ENCODE measurements at regions not wholly inside any gene's neighbourhood (a gene's known extent, or its start where the extent isn't known, plus 50 kb on each side); places are given as distances from the start of the nearest gene placed in this dataset.
"Not testable (repeated sequence)": the region's sequence is repeated elsewhere in the genome, so short reads cannot be mapped to it uniquely, and the experiment has no call there.

DNA sequence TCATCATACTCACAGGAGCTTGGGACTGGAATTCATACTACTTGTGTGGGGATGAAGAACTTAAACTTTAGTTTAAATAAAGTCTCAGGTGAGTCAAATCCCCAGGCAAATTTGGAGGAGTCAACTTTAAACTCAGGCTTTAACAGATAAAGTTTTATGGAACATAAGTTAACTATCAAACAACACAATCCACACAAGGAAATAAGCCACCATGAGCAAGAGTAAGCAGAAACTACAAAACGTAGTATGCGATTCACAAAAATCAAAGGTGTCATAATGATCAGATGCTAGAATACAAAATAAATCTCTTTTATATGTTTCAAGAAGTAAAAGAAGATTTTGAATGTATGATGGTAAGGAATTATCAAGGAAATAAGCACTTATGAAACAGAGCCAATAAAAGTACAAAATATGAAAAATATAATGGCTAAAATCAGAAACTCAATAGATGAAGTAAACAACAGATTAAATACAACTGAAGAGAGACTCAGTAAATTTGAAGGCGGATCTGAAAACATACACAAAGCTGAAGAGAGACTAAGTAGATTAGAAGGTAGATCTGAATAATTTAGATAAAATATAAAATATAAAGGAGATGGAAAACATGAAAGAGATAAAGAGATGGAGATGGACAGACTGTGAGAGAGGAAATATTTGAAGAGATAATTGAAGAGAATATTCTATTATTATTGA lies 97.5 kb upstream of the TWIST2 start:
- no peak for DNase-seq (ENCODE audit: low spot score)

DNA sequence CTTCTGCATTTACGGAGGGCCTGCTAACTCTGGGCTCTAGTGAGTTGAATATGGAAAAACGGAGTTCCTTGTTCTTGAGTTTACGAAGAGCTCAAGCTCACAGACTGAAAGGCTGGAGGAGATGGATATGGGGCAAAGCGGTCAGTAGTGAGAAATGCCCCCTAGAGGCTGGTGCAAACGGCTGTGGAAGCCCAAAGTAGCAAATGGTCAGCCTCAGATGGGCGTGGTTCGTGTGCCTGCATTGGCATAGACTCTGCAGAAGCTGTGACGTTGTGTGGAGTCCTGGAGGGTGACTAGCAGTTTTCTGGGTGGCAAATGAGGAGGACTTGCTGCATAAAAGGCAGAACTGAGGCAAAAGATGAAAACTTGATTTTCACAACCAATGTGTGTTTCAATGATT lies 93.6 kb upstream of the TWIST2 start:
- no peak for DNase-seq (ENCODE audit: low spot score)

DNA sequence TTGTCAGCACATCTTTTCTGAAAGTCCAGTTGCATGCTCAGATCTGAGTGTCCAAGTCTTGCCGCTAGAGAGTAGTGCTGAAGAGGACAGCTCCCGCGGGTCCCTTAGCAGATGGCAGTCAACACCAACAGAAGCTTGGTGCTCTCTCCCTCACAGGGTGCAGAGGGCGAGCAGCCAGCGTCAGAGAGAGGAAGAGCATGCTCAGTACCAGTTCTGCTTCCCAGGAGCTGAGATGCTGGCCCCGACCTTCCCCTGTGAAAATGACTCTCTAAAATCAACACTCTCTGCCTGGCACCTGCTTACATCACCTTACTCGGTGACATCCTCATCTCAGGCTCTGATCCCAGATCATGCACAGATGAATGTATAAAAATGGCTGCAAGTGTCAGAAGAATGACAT lies 86.0 kb upstream of the TWIST2 start:
- no peak for DNase-seq (ENCODE audit: low spot score)

DNA sequence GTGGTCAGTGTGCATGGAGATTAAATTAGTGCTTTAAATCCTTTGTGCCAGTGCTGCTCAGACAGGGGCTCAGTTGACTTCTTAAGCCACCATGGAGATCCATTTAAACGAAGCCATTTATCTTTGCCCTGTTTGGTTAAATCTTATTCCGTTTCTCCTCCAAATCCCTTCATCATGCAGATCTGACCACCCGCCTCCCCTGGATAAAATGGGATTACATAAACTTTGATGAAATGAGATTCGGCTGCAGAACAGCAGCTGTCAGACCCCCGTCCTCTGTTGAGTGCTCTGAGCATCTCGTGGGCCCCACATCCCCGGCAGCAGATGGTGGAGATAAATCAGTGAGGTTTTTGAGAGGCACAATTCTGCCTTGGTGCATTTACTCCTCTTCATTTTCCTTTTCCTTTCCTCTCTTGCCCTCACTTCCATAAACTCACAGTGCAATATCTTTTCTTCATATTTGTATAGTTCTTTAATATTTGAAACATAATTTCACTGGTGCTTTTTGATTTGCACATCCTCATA lies 84.4 kb upstream of the TWIST2 start:
- DNase-seq (ENCODE audit: low spot score): no peak

DNA sequence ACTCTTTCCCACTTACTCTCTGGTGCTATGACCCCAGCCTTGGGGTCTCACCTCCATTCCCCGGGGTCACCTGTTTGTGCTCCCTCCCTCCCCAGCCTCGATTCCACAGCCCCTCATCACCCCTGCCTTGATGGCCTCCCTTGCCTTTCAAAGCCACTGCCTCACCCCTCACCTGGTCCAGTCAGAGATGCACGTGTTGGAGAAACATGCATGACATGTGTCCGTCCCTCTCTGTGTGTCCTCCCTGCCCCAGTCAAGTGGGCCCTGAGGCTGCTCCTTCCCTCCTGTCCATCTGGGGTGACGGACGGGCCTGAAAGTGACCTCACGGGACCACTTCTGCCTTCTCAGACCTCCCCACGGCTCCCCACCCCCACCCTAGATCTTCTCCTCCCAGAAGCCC lies 82.3 kb upstream of the TWIST2 start:
- no peak for DNase-seq (ENCODE audit: low spot score)

DNA sequence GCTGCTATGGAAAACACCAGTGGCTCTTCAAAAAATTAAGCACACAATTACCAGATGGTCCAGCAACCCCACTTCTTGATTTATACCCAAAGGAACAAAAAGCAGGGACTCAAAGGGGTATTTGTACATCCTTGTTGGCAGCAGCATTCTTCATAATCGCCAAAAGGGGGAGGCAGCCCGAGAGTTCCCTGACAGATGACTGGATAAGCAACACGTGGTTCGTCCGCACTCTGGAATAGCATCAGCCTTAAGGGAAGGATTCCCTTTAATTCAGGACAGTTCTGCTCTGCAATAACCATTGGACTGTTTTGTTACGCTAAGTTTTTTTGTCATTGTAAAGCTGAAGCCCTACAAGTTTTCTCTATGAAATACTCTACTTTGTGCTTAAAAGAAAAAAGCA lies 76.7 kb upstream of the TWIST2 start:
- DNase-seq (ENCODE audit: low spot score): no peak

DNA sequence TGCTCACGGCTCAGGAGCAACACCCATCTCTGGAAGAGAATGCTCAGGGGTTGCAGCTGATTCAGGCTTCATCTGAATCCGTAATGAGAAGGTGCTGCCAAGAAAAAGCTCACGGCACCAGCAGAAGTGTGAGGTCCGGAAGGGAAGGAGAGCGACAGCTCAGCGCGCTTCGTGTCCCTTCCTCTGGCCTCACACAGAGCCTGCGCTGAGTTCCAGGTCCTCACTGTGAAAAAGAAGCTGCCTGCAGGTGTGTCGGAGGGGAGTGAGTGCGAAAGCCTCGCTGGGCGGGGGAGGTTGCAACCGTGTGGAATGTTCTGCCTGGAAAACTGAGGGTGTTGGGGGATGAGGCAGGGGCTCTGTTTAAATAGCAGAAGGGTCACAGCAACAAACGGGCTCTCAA lies 76.2 kb upstream of the TWIST2 start:
- no peak for DNase-seq (ENCODE audit: low spot score)

DNA sequence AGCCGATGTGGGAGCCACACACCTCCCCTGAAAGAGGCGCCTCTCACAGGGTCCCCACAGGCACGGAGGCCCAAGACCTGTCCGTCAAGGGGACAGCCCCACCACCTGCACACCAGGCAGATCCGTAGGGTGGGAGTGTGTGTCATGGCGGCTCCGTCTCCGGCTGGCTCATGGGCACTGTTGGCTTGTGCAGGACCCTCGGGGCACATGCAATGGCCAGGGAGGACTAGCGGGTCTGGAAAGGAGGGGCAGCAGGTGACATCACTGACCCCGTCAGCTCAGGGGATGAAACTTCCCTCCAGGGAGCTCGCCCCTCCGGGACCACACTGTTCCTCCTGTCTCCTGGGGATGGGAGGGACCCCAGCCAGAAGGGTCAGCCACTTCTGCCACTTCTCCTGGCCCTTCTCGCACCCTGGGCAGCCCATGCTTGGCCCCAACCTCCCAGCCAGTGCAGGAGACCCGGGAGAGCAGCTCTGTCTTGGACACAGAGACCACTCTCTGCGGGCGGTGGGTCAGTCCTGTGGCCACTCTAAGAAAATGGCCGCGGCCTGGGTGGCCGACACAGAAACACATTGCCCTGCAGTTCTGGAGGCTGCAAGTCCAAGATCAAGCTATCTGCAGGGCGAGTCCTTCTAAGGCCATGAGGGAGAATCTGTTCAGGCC lies 75.1 kb upstream of the TWIST2 start:
- DNase-seq (ENCODE audit: low spot score): no peak

DNA sequence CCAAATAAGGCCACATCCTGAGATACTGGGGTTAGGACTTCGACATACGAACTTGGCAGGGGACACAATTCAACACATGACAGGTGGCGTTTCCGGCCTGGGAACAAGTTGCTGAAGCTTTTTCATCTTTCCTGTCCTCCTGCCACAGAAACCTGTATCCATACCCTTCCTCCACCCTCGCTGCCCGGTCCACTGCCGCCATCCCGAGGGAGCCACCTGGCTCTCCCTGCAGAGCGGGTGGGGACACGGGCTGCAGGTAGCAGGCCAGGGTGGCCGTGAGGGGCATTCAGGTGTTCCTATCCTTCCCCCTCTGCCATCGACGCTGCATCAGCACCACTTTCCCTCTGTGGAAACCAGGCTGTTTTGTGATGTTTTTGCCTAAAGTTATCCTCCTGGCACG lies 74.4 kb upstream of the TWIST2 start:
- no peak for DNase-seq (ENCODE audit: low spot score)

DNA sequence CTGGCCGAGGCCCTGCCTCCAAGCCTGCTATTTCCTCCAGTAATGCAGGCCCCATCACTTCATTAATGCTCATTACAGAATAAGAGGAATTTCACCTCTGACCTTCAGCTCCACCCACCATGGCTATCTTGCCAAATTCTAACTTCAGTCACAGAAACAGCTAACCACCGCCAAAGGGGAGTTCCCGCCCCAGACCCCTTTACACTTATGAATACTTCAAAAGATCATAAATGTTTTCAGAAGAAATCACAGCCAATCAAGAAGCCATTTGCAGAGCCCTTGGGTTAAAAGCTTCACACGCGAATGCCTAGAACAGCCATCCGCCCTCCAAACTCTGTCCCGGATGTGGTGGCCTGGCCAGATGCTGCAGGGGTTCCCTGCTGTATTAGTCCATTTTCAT lies 73.8 kb upstream of the TWIST2 start:
- DNase-seq (ENCODE audit: low spot score): no peak

DNA sequence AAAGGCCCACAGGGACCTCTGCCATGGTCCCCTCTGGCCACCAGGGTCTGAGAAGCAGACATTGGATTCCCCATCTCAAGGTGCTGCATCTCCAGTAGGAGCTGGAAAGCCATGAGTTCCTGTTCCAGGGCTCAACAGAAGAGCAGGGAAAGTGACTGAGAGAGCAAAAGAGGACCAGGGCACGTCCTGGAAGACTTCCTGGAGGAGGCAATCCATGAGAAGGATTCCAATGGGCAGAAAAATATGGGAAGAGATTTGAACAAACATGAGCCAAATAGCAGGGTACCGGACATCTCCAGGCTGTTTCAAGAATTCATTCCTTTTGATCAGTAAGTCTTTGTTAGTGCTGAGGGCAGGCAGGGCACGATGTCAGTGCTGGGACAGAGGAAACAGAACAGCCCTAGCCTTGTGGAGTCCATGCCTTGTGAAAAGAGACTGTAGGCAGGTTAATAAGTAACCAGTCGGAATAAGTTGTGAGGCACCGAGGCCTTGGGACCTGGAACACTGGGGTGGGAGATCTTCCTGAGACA lies 72.8 kb upstream of the TWIST2 start:
- no peak for DNase-seq (ENCODE audit: low spot score)

DNA sequence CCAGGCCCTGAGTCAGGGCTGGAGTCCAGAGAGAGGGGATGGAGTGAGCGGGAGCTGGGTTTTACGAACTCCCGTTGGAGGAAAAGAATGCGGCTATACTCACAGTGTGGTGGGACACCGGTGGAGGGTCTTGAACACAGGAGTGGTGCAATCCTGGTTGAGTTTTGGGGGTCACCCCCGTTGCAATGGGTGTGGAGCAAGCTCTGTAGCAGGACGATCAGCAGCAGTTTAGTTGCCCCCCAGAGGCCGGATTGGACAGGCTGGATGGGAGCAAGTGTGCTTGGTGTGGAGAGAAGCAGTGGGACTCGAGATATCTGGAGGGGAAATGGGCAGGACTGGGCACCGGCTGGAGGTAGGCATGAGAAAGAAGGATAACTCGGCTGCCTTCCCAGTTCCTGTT lies 72.3 kb upstream of the TWIST2 start:
- no peak for DNase-seq (ENCODE audit: low spot score)

DNA sequence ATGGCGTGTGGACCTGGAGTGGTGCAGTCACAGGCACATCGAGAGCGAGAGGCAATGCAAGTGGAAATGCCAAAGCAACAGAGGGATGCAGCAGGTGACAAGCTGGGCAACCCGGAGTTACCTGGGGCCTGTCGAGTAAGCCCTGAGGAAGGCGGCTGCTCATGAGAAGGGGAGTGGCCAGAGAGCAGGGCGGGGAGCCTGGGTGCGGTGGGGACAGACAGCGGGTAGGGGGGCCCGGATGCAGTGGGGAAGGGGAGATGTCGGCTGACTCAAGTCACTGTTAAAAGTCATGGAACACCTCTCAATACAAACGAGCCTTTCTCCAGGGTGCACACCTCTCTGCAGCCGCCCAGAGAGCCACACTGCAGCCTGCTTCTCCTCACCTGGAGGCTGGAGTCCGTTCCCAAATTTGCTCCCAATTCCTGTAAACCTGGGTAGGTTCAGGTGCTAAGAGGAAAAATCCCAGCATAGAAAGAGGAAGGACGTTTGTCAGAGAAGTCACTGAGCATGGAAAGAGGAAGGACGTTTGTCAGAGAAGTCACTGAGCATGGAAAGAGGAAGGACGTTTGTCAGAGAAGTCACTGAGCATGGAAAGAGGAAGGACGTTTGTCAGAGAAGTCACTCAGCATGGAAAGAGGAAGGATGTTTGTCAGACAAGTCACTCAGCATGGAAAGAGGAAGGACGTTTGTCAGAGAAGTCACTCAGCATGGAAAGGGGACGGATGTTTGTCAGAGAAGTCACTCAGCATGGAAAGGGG lies 71.7 kb upstream of the TWIST2 start:
- no peak for DNase-seq (ENCODE audit: low spot score)

DNA sequence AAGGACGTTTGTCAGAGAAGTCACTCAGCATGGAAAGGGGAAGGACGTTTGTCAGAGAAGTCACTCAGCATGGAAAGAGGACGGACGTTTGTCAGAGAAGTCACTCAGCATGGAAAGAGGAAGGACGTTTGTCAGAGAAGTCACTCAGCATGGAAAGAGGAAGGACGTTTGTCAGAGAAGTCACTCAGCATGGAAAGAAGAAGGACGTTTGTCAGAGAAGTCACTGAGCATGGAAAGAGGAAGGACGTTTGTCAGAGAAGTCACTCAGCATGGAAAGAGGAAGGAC lies 71.2 kb upstream of the TWIST2 start:
- not testable (repeated sequence) for DNase-seq (ENCODE audit: low spot score)

DNA sequence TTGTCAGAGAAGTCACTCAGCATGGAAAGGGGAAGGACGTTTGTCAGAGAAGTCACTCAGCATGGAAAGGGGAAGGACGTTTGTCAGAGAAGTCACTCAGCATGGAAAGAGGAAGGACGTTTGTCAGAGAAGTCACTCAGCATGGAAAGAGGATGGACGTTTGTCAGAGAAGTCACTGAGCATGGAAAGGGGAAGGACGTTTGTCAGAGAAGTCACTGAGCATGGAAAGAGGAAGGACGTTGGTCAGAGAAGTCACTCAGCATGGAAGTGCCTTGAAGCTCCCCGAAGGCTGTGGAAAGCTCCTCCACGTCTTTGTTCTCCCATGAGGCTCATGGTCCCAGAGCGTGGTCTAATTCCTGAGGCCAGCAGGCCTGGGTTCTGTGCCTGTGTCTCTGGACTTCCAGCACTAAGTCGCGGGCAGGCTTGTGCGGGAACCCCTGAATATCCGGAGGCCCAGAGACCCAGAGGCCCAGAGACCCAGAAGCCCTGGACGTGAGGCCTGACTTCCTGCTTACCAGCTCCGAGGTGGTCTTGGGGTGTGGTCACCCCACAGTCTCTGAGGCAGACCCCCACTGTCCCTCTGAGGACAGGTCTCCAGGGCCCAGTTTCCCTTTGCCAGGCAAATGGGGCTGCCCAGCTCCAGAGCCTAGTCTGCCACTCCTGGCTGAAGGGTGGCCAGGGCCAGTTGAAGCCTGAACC lies 70.4 kb upstream of the TWIST2 start:
- DNase-seq (ENCODE audit: low spot score): no peak

DNA sequence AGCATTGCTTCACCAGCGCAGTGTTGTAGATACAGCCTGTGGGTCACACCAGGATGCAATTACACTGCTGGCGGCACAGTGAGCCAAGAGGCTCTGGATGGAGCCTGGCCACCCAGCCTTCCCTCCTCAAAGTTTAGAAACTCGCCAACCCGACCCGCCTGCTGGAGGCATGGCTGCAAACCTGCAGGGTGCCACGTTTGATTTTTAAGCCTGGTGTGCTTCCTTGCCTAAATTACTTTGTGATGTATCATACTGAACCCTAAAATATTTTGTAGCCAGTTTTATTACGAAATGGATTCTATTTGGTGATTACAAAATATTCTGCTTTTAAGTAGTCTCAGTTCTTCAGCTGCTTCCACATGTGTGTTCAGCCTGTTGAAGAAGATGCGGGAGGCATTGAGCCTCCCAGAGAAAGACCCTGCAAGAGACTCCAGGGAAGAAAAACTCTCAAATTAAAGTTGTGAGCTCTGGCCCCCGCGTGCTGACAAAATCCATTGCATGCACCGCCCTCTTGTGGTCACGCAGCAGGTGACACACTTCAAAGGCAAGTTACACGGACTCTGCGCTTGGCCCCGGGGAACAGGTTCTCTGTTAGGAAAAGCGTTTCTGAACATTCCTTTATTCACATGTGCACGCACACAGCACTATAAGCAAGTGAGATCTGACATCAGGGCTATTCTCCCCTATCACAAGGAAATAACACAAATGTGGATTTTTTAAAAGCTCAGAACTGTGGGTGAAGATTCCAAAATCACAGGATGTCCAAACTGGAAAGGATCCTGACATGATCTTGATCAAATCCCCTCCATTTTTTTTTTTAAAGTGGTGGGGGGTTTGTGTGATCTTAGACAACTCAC lies 63.0 kb upstream of the TWIST2 start:
- peak; percentile 39 for DNase-seq (ENCODE audit: low spot score)

DNA sequence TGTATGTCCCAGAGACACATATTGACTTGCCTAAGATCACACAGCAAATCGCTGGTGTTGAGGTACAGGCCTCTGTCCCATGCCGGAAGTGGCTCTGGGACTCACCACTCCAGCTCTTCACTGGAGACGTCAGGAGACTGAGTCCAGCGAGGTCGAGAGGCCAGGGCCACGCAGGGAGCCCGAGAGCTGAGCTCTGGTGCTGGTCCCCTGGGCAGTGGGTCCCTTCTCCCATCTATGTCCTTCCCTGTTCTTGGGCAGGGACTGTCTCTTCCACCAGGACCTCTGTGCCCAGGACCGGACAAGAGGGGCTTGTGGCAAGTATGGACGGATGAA lies 62.4 kb upstream of the TWIST2 start:
- no peak for DNase-seq (ENCODE audit: low spot score)

DNA sequence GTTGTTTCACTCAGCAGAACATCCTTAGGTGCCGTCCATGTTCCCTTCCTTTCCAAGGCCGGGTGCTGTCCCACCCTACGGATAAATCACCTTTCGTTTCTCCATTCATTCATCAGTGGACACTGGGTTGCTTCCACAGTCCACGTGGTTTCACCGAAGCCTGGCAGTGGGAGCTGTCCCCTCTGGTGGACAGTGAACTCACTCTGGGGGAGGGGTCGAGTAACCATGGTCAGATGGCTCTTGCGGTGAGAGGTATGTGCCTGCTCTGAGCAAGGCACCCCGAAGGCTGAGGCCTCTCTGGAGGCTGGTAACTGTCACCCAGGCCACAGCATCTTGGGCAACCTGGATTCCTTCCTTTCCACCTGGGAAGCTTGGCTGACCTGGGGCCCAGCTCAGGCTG lies 61.5 kb upstream of the TWIST2 start:
- no peak for DNase-seq (ENCODE audit: low spot score)

DNA sequence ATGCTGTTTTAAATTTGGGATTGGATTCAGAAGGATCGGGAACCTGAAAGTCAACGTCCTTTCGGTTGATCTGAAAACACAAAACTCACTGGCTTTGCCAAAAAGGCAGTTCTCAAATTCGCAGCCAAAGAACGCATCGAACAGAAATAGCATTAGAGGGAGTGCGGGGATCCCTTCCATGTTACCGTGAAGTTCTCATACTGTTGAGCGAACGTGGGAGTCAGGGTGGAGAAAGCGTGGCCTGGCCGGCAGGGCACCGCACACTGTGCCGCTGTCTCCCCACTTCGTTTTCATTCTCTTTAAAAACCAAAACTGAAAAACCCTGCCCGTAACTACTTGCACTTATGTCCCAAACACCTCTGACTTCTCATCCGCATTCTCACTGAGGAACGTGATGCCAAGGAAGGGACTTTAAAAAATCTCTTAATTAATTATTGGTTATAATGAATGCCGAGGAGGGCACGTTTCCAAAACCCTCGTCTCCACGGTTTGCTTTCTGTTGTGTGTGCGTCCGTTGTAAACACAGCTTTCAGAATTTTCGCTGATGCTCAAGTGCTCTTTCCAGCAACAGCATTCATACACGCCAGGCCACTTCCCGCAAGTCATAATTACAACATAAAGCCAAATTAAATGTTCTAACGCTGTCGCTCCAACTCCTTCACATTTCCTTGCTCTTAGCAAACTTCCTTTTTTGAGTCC lies 60.9 kb upstream of the TWIST2 start:
- no peak for DNase-seq (ENCODE audit: low spot score)

DNA sequence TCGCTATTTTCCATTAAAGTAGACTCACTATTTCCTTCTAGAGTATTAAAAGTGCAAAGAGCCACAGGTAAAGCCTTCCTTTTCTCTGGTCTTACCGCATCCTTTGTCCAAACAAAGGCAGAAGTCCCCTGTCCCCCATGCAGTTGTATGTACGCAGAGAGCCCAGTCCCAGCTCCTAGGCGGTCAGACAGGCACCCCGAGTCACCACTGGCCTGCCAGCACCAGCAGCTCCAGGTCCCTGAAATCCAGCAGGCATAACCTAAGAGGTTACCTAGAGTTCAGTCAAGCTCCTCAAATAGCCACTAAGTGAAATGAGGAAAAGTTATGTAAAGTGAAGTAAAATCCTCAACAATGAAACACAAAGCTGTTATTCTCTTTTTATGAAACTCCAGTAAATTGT lies 60.4 kb upstream of the TWIST2 start:
- DNase-seq (ENCODE audit: low spot score): no peak

DNA sequence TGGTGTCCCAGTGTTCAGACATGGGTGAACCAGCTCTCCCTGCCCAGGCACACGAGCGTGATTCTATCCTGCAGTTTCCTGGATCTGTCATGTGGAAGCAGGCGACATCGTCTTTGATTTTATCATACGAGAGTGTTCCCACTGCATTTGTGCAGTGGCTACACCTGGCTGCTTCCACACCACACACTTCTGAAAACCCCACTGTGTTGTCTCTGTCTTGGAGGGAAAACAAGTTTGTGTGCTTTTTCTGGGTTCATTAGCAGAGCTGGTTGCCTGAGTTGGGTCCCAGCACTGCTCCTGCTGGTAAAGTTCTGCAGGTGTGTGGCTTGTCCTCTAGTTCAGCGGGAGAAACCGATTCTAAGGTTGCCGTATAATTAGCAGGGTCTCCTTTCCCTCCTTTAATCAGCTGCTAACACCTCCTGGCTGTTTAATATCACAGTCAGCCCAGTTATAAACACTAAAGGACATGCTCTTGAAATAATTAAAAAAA lies 58.5 kb upstream of the TWIST2 start:
- no peak for DNase-seq (ENCODE audit: low spot score)
